GM19452 (cell line): ENCODE measurements at regions not wholly inside any gene's neighbourhood (a gene's known extent, or its start where the extent isn't known, plus 50 kb on each side); places are given as distances from the start of the nearest gene placed in this dataset.
"Not testable (repeated sequence)": the region's sequence is repeated elsewhere in the genome, so short reads cannot be mapped to it uniquely, and the experiment has no call there.

Experiments
- ATAC-seq: cut with Tn5 transposase; IDR thresholded peaks from one replicate; pipeline ENCODE4 v1.9.1; 2021; ENCODE audit not compliant: unreplicated experiment

DNA sequence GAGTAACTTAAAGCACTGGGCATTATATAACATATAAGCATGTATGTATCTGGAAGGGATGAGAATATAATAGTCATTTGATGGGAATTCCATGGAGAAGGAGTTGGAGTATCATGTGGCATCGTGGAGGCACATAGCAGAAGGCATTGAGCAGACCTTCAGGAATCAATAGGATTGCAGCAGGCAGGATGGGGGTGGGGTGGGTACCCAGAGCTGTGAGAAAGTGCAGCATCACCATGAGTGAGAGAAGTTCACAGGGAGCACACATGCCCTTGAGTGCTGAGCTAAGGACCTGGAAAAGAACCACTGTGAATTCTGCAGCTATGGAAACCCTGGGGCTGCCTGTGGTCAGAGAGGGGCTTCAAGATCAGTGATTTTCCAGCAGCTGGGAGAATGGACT, 57.3 kb downstream of the MED10 start:
- ATAC-seq = no peak

DNA sequence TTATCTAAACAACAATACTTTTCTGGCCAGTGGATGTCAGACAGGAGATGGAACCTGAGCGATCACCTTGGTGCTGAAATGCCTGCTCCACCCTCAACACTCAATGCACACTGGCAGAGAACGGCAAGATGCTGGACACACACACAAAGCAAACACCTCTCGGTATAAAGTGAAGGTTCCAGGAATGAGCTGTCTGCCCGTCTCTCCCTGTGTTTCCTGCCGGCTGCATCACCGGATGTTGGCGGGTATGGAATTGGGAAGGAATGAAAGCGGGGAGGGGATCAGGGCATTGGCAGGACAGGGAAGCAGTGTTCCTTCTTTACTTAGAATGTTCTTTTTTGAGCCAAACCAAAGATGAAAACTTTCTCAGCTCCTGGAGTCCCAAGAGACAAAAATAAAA, 59.2 kb downstream of the MED10 start:
- ATAC-seq = no peak

DNA sequence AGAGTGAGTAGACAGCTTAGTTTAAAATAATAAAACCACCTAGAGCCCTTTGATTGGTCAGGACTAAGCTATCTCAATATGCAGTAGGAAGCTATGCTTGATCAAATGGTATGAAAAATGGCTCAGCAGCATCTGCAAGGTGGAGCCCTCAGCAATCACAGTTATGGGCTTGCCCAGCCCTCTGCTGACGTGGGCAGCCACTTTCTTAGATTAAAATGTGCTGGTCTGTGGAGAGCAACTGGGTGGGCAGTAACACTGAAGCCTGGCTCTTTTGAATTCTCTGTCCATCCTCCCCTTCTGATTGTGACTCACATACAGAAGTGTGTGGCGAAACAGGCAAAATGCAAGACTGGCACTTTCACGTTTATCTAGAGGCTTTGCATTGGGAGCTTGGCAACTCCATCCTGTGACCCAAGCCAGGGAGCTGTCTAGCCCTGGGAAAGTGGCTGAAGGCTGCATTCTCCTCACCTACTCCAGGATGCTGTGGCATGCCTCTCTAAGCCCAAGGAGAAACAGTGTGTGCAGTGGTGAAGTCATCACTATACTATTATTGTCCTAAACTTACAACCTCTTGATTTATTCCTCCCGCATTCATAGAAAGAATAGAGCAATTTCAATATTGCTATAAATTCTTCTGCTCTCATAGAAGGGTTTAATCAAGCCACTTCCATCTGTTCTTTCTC, 61.1 kb downstream of the MED10 start:
- no peak for ATAC-seq

DNA sequence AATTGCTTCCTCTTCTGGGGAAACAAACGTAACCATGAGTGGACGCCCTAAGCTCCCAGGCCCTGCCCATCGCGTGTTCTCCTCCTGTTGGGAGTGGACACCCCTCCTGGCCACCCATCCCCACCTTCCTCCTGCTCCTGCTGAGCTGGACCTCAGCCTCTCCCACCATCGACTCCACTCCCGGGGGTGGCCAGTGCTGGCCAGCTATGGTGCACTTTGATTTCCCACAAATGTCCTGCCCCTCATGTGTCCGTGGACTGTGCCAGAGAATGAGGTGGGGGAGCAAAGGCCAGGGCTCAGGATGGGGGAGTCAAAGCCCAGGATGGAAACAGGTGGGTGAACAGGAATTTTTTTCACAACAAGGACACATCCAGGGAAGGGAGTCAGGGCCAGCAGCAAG, 62.8 kb downstream of the MED10 start:
- ATAC-seq = no peak

DNA sequence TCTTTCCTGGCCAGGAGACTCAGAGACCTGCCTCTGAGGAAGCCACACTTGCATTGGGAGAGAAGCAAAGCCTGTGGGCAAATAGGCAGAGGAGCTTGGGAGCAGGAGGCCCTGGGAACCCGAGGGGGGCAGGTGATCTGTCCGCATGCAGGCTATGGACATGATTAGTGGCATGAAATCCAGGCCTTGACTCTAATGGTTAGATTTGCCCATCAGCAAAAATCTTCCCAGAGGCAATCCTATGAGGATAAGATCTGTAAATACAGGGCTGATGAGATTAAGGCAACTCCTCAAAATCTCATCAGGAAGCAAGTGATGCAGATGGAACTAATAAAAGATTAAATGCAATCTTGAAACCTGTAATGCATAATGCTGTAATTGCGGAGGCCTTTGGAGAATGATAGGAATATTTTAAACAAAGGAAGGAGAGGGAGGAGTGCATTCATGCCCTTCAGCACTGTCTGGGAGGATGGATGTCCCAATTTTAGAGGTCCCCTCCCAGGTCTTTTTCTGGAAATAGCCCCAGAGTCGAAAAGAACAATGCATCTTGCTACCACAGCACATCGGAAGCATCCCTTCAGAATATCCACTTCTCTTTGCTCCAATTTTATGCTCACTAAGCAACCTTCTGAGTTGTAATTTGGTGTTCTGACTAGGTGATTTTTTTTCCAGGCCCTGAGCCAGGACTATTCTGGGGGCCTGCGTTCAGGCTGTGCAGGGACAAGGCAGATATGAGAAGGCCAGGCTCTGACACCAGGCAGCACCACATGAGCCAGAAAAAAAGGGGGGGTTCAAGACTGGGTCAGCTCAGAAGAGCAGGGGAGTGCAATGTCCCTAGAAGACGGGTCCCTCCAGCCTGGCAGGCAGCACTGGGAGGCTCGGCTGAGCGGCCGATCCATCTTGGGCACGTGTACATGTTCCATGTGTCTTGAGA, 66.5 kb downstream of the MED10 start:
- no peak for ATAC-seq

- no peak for ATAC-seq
Measured at GRCh38 chr5:6309949-6310348, 68.4 kb downstream of the MED10 start.

- no peak for ATAC-seq
Measured at GRCh38 chr5:6308683-6309082, 69.7 kb downstream of the MED10 start.

DNA sequence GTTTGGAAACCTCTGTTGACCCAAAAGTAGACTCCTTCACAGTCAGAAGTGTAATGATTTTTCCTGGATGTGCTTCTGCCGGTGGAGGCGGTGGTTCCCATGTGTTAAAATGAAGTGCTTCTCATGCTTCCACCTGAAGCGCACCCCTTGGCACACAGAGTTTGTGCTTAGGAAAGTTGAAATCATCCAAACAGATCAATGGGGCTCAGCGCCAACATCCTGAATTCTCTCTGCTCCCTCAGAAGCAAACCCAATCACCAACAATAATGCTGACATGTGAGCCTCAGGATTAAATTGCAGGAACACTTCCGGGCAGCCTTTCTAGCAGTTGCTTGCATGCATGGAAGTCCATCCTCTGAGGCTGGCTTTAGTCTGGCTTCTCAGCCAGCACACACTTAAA, 71.0 kb downstream of the MED10 start:
- no peak for ATAC-seq

GRCh38 chr5:6305853-6306252, 72.5 kb downstream of the MED10 start:
- no peak for ATAC-seq

- no peak for ATAC-seq
Measured at GRCh38 chr5:6302684-6303083, 75.7 kb downstream of the MED10 start.

DNA sequence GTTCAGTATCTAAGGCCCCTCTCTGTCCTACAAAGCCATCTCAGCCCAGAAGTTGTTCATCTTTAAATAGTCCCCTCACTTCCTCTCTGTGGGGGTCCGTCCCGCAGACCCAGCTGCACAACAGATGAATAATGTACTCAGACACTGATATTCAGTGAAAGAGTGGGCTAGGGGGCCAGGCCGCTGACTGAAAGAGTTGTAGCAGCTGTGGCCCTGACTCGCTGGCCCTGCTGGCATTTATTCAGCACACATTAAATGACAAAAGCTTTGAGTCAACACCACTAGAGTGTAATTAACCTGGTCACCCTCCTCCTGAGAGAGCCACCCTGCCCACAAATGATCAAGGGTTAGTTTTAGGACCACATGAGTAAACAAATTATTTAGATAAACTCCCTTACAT, 76.3 kb downstream of the MED10 start:
- no peak for ATAC-seq

GRCh38 chr5:6296524-6296923, 81.8 kb downstream of the MED10 start:
- no peak for ATAC-seq

GRCh38 chr5:6291961-6292360, 86.4 kb downstream of the MED10 start:
- no peak for ATAC-seq

DNA sequence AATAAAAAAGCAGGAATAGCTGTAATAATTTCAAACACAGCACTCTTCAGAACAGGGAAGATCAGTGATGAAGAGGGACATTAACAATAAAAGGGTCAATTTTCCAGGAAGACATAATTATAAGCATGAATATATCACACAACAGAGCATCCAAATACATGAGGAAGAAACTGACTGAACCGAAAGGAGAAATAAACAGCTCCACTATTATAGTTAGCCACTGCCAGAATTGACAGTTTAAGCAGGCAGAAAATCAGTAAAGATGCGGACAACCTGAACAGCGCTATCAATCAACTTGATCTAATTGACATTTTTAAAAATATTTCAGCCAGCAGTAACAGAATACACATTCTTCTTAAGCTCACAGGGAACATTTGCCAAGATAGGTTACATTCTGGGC, 89.1 kb downstream of the MED10 start:
- ATAC-seq = no peak

GRCh38 chr5:6287176-6287575, 91.2 kb downstream of the MED10 start:
- no peak for ATAC-seq

DNA sequence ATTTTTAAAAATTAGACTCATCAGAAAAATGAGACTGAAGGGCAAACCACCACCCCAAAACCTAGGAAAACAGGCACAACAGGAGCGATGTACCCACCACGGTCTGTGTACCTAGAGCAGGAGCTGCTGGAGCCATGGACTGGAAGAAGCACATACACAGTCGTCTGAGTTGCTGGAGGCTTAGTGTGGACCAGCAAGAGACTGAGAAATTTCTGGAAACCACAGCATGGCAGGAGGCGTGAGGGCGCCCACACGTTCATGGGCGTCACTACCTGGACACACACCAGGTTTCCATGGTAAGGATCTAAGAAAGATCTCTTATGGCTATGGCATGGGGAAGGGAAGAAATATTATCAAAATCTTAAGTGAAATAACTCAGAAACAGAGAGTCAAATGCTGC, 91.9 kb downstream of the MED10 start:
- ATAC-seq = no peak

GRCh38 chr5:6284491-6284890, 93.9 kb downstream of the MED10 start:
- not testable (repeated sequence) for ATAC-seq

- ATAC-seq = no peak
Measured at GRCh38 chr5:6282352-6282751, 96.0 kb downstream of the MED10 start.

DNA sequence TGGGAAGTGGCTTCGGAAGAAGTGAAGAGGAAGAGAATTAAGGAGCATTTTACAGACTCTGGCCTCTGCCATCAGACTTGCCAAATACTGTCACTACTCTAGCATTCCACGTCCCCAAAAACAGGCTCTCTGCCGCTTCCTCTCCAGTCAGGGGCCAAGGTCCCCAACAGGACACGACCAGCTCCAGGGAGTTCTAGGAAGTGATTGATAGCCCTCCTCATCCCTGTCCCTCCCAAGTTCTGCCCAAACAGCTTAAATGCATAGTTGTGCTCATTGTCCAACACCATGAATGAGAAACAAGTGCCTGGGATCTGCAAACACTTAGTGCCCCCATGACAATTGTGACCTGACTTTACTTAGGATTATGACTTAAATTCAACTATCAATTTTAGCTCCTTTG, 96.5 kb downstream of the MED10 start:
- ATAC-seq = no peak

DNA sequence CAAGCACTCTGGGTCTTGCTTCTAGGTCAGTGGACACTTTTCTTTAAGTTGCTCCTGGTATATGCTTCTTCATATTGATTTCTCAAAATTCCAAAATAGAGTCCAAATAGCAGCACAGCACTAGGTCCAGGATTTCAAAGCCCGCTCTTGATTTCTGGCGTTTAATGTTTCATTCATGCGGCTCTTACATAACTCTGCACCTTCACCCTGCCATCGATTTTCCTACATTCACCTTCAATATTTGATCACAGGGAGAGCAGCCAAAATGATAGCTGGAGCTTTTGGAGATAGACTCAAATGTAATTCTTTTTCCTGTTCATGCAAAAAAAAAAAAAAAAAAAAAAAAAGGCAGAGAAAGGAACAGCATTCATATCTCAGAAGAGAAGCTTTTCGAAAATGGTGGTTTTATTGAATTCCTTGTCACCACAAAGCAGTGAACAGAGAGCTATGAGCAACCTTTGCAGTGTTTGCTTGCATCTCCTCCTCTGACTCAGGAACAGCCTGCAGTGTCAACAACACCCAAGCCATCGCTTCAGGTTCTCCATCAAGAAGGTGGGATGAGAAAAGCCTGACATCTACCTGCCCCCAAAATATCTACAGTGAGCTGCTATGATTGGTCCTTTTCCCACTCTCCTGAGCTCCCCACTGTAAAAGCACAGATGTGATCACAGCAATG, 97.8 kb downstream of the MED10 start:
- ATAC-seq = no peak

GRCh38 chr5:6279607-6280006, 98.7 kb downstream of the MED10 start:
- ATAC-seq = no peak
